ENCODE measurements at regions not wholly inside any gene's neighbourhood (a gene's known extent, or its start where the extent isn't known, plus 50 kb on each side); places are given as distances from the start of the nearest gene placed in this dataset.

DNA sequence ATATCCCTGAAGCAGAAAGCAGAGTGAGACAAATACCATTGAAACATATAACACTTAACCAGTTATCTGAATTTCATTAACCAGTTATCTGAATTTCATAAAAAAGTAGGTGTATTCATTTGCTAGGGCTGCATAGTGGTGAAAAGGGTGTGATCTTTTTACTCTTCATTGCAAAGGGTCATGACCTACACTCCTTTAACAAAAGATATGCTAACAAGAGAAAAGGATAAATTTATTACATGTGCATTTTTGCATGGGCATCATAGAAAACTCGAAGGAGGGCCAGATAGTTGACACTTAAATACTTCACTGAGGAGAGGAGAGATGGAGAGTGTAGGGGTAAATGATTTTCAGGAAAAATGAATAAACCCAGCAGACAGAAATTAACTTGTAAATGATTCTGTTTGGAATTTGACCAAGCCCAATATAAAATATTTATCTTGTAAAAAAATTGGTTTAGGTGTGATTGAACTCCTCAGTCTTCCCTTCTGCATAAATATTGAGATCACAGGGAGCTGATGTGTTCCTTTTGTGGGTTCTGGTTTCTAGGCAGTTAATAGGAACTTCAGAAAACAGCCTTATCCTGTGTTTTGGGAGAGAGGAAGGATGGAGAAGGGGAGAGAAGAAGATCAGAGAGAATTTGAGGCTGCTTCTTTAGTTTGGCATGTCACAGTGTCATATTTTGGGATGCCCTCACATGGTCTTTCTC is 372.5 kb upstream of the SYT4 start:
- intact Hi-C loops (cut with DNase I) = no loop called here
- no peaks in the 10 kb centered on the region for H3K36me3 ChIP-seq
- H3K4me1 ChIP-seq = no peaks in the 10 kb centered on the region
- no peak overlapping the region for H3K4me3 ChIP-seq
- no peak for ATAC-seq
- no peak overlapping the region for H3K27ac ChIP-seq
- TF ChIP-seq, protein P1, sequence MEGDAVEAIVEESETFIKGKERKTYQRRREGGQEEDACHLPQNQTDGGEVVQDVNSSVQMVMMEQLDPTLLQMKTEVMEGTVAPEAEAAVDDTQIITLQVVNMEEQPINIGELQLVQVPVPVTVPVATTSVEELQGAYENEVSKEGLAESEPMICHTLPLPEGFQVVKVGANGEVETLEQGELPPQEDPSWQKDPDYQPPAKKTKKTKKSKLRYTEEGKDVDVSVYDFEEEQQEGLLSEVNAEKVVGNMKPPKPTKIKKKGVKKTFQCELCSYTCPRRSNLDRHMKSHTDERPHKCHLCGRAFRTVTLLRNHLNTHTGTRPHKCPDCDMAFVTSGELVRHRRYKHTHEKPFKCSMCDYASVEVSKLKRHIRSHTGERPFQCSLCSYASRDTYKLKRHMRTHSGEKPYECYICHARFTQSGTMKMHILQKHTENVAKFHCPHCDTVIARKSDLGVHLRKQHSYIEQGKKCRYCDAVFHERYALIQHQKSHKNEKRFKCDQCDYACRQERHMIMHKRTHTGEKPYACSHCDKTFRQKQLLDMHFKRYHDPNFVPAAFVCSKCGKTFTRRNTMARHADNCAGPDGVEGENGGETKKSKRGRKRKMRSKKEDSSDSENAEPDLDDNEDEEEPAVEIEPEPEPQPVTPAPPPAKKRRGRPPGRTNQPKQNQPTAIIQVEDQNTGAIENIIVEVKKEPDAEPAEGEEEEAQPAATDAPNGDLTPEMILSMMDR (IDR thresholded peaks at IDR 0.05) = no peak
- H3K9me3 ChIP-seq = no peaks in the 10 kb centered on the region
- no peak for DNase-seq
- H3K27me3 ChIP-seq (ENCODE audit: low read depth) = no peaks in the 10 kb centered on the region

DNA sequence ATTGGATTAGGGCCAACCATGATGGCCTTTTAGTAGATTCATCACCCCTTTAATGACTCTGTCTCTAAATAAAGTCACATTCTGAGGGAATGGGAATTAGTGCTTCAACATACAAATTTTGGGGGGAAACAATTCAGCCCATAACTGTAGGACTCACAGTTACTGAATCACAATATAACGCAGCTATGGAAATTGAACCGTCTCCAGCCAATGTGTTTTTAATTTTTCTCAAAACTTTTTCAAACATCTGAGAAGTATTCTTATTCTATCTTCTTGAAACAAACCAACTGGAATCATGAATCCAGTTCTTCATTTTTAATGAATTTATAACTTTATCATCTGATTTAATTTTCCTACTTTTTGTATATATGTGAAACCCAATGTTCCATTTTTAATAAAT is 373.1 kb upstream of the SYT4 start:
- DNase-seq (no peak), ATAC-seq (no peak)
- H3K4me3 ChIP-seq = no peak overlapping the region

DNA sequence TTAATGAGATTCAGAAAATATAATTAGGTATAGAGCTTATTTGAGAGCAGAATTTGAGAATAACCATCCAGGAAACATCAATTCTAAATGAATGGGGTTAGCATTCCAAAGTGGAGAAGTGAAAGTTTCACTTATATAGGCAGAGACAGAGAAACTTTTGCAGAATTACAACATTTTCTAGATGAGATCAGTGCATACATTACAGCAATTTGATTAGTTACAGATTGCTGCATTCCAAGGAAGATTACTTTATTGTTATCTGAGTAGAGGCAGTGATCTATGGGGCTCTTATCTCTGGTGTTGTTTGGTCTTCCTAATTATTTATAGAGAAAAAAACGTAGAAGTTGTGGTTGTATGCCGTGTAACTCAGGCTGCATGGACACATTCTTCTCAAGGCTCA is 373.8 kb upstream of the SYT4 start:
- DNase-seq = no peak
- Histone ChIP-seq H3K27ac (no peak overlapping the region), H3K36me3 (no peaks in the 10 kb centered on the region), H3K4me1 (no peaks in the 10 kb centered on the region), H3K4me3 (no peak overlapping the region), H3K9me3 (no peaks in the 10 kb centered on the region), H3K27me3 (ENCODE audit: low read depth) (no peaks in the 10 kb centered on the region)
- intact Hi-C loops (cut with DNase I) = no loop called here
- TF ChIP-seq, protein P1 (IDR thresholded peaks at IDR 0.05) = no peak
- ATAC-seq = no peak

More for the DNA sequence above, 373.1 kb upstream of the SYT4 start:
- no peak overlapping the region for H3K27ac ChIP-seq
- H3K36me3 ChIP-seq = no peaks in the 10 kb centered on the region
- H3K27me3 ChIP-seq (ENCODE audit: low read depth) = no peaks in the 10 kb centered on the region
- TF ChIP-seq, protein P1 (IDR thresholded peaks at IDR 0.05) = no peak
- H3K4me1 ChIP-seq = no peaks in the 10 kb centered on the region
- intact Hi-C loops (cut with DNase I) = no loop called here
- H3K9me3 ChIP-seq = no peaks in the 10 kb centered on the region

DNA sequence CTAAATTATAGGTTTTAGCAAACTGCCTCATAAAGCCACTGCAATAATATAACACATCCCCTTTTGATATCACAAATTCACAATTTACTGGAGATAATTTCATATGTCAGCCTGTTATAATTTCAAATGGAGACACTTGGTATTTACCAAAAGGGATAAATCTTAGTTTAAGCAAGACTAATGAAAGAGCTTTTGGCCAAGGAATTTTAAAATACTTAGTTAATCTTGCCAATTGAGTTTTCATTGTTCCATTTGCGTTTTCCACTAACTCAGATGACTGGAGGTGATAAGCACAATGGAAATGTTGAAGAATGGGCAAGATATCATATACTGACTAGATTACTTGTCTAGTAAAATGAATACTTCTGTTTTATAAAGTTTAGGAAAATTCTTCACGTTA is 379.3 kb upstream of the SYT4 start:
- no peak for ATAC-seq
- no peak for DNase-seq
- Histone ChIP-seq H3K9me3 (no peaks in the 10 kb centered on the region), H3K36me3 (no peaks in the 10 kb centered on the region), H3K4me1 (no peaks in the 10 kb centered on the region), H3K4me3 (no peak overlapping the region), H3K27me3 (ENCODE audit: low read depth) (no peaks in the 10 kb centered on the region), H3K27ac (no peak overlapping the region)
- intact Hi-C loops (cut with DNase I) = no loop called here
- TF ChIP-seq, protein P1 (IDR thresholded peaks at IDR 0.05) = no peak

DNA sequence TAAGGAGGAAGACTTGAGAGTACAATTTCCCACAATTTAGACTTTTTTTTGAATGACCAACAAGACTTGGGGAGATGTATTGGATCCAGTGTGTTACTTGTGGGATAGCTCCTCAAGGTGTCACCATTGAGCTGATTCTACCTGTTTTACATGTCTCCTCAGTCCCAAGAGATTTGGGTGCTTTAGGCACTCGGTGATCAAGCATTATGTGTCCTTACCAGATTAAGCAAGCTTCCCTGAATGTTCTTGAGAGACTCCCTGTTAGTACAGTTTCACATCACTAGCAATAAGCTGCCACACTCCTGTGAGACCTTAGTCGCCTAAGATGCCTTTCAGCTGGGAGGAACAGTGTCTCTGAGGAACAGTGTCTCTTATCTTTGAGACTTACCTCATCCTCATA is 384.3 kb upstream of the SYT4 start:
- DNase-seq (no peak), ATAC-seq (peak in 1 of 2 donors; percentile 37)
- no peaks in the 10 kb centered on the region for H3K36me3 ChIP-seq
- no peaks in the 10 kb centered on the region for H3K9me3 ChIP-seq
- H3K27me3 ChIP-seq (ENCODE audit: low read depth) = no peaks in the 10 kb centered on the region
- H3K4me1 ChIP-seq = no peaks in the 10 kb centered on the region
- H3K4me3 ChIP-seq = no peak overlapping the region
- TF ChIP-seq, protein P1 (IDR thresholded peaks at IDR 0.05) = peak; percentile 15
- intact Hi-C loops (cut with DNase I) = no loop called here
- no peak overlapping the region for H3K27ac ChIP-seq

All from lower lobe of right lung (tissue), 2 donors.